Kidney (tissue), 13 donors: ENCODE measurements at regions not wholly inside any gene's neighbourhood (a gene's known extent, or its start where the extent isn't known, plus 50 kb on each side); places are given as distances from the start of the nearest gene placed in this dataset.

Experiments used
- DNase-seq, 5 donors: peaks; one replicate each; pipeline ENCODE4 v3.0.0-alpha.2; 2013 to 2020
- FAIRE-seq: peaks from 2 replicates; lab custom pipeline; 2012; peaks lifted over from hg19 to GRCh38; lab: Jason Lieb, UNC
- H3K27ac ChIP-seq, 2 donors: one replicate each; pipeline ENCODE4 v1.7.0; 2013; ENCODE audit warnings: low read depth in 2 of 2, low read length in 2 of 2, inconsistent platforms in 1 of 2
- H3K27me3 ChIP-seq: one replicate; pipeline ENCODE4 v1.7.1; 2013; ENCODE audit warnings: low read length, inconsistent platforms; ENCODE audit not compliant: control insufficient read depth, insufficient read depth
- H3K36me3 ChIP-seq, 3 donors: one replicate each; pipeline versions ENCODE4 v1.7.0 to v1.7.1; 2013; ENCODE audit warnings: low read length in 3 of 3, control low read depth in 1 of 3, inconsistent platforms in 1 of 3; ENCODE audit not compliant: insufficient read depth in 3 of 3, control insufficient read depth in 2 of 3
- H3K4me1 ChIP-seq, 3 donors: one replicate each; pipeline versions ENCODE4 v1.7.0 to v1.7.1; 2013; ENCODE audit warnings: low read length in 3 of 3, inconsistent platforms in 1 of 3, low read depth in 1 of 3; ENCODE audit not compliant: control insufficient read depth in 2 of 3, insufficient read depth in 2 of 3
- H3K4me3 ChIP-seq, 3 donors: one replicate each; pipeline versions ENCODE4 v1.7.0 to v1.8.1; 2013; ENCODE audit warnings: low read length in 3 of 3, control low read depth in 1 of 3, inconsistent platforms in 1 of 3
- H3K9ac ChIP-seq, 3 donors: one replicate each; pipeline versions ENCODE4 v1.7.0 to v1.7.1; 2013; ENCODE audit warnings: low read length in 3 of 3, control low read depth in 1 of 3, inconsistent platforms in 1 of 3
- H3K9me3 ChIP-seq, 3 donors: one replicate each; pipeline versions ENCODE4 v1.7.0 to v1.7.1; 2013; ENCODE audit warnings: low read length in 3 of 3, control low read depth in 1 of 3, inconsistent platforms in 1 of 3; ENCODE audit not compliant: control insufficient read depth in 2 of 3, insufficient read depth in 1 of 3
- CTCF ChIP-seq: IDR thresholded peaks from 3 replicates; pipeline ENCODE4 v1.5.1; 2012; ENCODE audit warnings: mild to moderate bottlenecking, moderate library complexity, borderline replicate concordance; ENCODE audit not compliant: insufficient read depth; ENCODE audit errors: extremely low read depth
- intact Hi-C: fragments of 100-400 bp; cut with DNase I; formaldehyde crosslinking; loops from one replicate; pipeline ENCODE4 v1.11.1; 2022
- donor health status: control.
- donor health status: control.
- donor health status: control.
- donor health status: control.
- donor health status: control.
- donor health status: DM: yes; HTN: yes; CAD: no.
- donor health status: Normal renal cell carcinoma (clear cell type).

GRCh38 chr11:13140873-13141655, 131.9 kb downstream of the RASSF10 start:
- intact Hi-C loops: no loop called here

GRCh38 chr11:13141731-13142709, 132.9 kb downstream of the RASSF10 start:
- Histone ChIP-seq H3K4me1 (peaks cover 5 to 46% (median 23%) of the 10 kb centered on the region in 3 donors), H3K4me3 (no peak overlapping the region), H3K9ac (no peak overlapping the region), H3K36me3 (no peaks in the 10 kb centered on the region), H3K27me3 (no peaks in the 10 kb centered on the region), H3K27ac (peak overlapping the region; percentile 23 to 89), H3K9me3 (no peaks in the 10 kb centered on the region)
- FAIRE-seq (no peak), DNase-seq (peak in 3 of 5 donors; percentile 61 to 81 (median 73))
- intact Hi-C loops: no loop called here
- no peak for TF ChIP-seq CTCF

More at GRCh38 chr11:13140873-13141655, 131.9 kb downstream of the RASSF10 start:
- H3K27me3 ChIP-seq: no peaks in the 10 kb centered on the region
- peaks cover 5 to 46% (median 23%) of the 10 kb centered on the region in 3 donors for H3K4me1 ChIP-seq
- no peaks in the 10 kb centered on the region for H3K9me3 ChIP-seq
- no peak overlapping the region for H3K4me3 ChIP-seq
- H3K9ac ChIP-seq: peak overlapping the region in 1 of 3 donors; percentile 10
- no peaks in the 10 kb centered on the region for H3K36me3 ChIP-seq
- FAIRE-seq: no peak
- no peak for DNase-seq
- TF ChIP-seq CTCF: no peak
- H3K27ac ChIP-seq: peak overlapping the region; percentile 89 to 94

GRCh38 chr11:13143486-13144297, 133.9 kb upstream of the BMAL1 start:
- Histone ChIP-seq H3K9me3 (no peaks in the 10 kb centered on the region), H3K27me3 (no peaks in the 10 kb centered on the region), H3K4me3 (no peak overlapping the region), H3K27ac (no peak overlapping the region), H3K4me1 (peaks cover 5 to 46% (median 23%) of the 10 kb centered on the region in 3 donors), H3K36me3 (no peaks in the 10 kb centered on the region), H3K9ac (no peak overlapping the region)
- intact Hi-C loops: no loop called here
- FAIRE-seq (no peak), DNase-seq (no peak)
- no peak for TF ChIP-seq CTCF
